HepG2 (cell line): ENCODE measurements at regions not wholly inside any gene's neighbourhood (a gene's known extent, or its start where the extent isn't known, plus 50 kb on each side); places are given as distances from the start of the nearest gene placed in this dataset.

Source experiments
- ATAC-seq: fragments of 200-7000 bp; cut with Tn5 transposase; 3 replicates; pipeline ENCODE4 v1.9.1; 2020; ENCODE audit warnings: mild to moderate bottlenecking, moderate library complexity
- BruUV-seq: library from RNA; stranded (reverse); fragments of 400-500 nt; replicated peaks from 2 replicates; lab custom pipeline; 2021; lab: Mats Ljungman, UMichigan
- CTCF ChIA-PET: fragments of 300-600 bp; formaldehyde crosslinking; extraction: SDS; loops from one replicate; lab custom pipeline; 2021; ENCODE audit warnings: low total read pairs, inconsistent platforms, low intra/inter-chr PET ratio; lab: Yijun Ruan, JAX
- POLR2A ChIA-PET: fragments of 350-600 bp; sonication (Branson Sonifier 250); formaldehyde crosslinking; loops from one replicate; lab custom pipeline; 2020; ENCODE audit warnings: antibody characterized with exemption, inconsistent platforms; lab: Yijun Ruan, JAX
- DNase-seq: peaks from one replicate; pipeline ENCODE4 v3.0.0-alpha.2; 2015; ENCODE audit warnings: low spot score
- FAIRE-seq: peaks from 3 replicates; lab custom pipeline; 2011; peaks lifted over from hg19 to GRCh38; lab: Jason Lieb, UNC
- H2AFZ ChIP-seq: one replicate; pipeline ENCODE4 v1.6.1; 2011; ENCODE audit warnings: low read length, inconsistent platforms
- H3K27ac ChIP-seq: fragments of 300-600 bp; 3 replicates; pipeline ENCODE4 v1.8.0; 2011; ENCODE audit warnings: mixed run types, mild to moderate bottlenecking, mixed read lengths, low read length, inconsistent platforms; ENCODE audit not compliant: insufficient read depth; ENCODE audit errors: extremely low read length
- H3K27me3 ChIP-seq, 2 experiments: fragments of 200-600 bp in 1 of 2; 2 replicates in 1 of 2; 3 replicates in 1 of 2; pipeline versions ENCODE4 v1.6.0 to v1.8.0; 2011; ENCODE audit warnings: low read length in 2 of 2, mild to moderate bottlenecking in 2 of 2, moderate library complexity in 2 of 2, inconsistent platforms in 1 of 2; ENCODE audit not compliant: insufficient read depth in 2 of 2, control insufficient read depth in 1 of 2
- H3K36me3 ChIP-seq, 2 experiments: fragments of 200-600 bp in 1 of 2; replicated peaks in 1 of 2; 2 replicates in 1 of 2; 3 replicates in 1 of 2; pipeline versions ENCODE4 v1.5.1 to v1.8.0; 2011; ENCODE audit warnings: low read length in 2 of 2, inconsistent platforms in 1 of 2; ENCODE audit not compliant: insufficient read depth in 2 of 2, control insufficient read depth in 1 of 2
- H3K4me1 ChIP-seq: 2 replicates; pipeline ENCODE4 v1.5.1; 2012; ENCODE audit warnings: low read length, inconsistent platforms; ENCODE audit not compliant: insufficient read depth
- H3K4me2 ChIP-seq: 2 replicates; pipeline ENCODE4 v1.6.0; 2011; ENCODE audit warnings: low read depth, low read length, inconsistent platforms
- H3K4me3 ChIP-seq, 3 experiments: fragments of 200-600 bp in 1 of 3; sonication (generic), shearing (Covaris generic) in 1 of 3; replicated peaks in 1 of 3; 2 replicates each; pipeline ENCODE4 v1.5.1; 2011 to 2016; ENCODE audit warnings: low read length in 3 of 3, inconsistent platforms in 2 of 3, low read depth in 2 of 3, mild to moderate bottlenecking in 2 of 3, control low read depth in 1 of 3, mixed read lengths in 1 of 3; ENCODE audit not compliant: insufficient read depth in 1 of 3
- H3K79me2 ChIP-seq: one replicate; pipeline ENCODE4 v1.6.1; 2011; ENCODE audit warnings: low read length, inconsistent platforms; ENCODE audit not compliant: insufficient read depth
- H3K9ac ChIP-seq: 2 replicates; pipeline ENCODE4 v1.6.0; 2011; ENCODE audit warnings: mild to moderate bottlenecking, low read depth, low read length, inconsistent platforms; ENCODE audit not compliant: insufficient read depth
- H3K9me3 ChIP-seq: 2 replicates; pipeline ENCODE4 v1.5.1; 2012; ENCODE audit warnings: mild to moderate bottlenecking, low read length
- H4K20me1 ChIP-seq: 2 replicates; pipeline ENCODE4 v1.6.0; 2011; ENCODE audit warnings: inconsistent platforms, mild to moderate bottlenecking, low read length, moderate library complexity; ENCODE audit not compliant: insufficient read depth
- ARID2 ChIP-seq: sonication (generic); formaldehyde crosslinking; IDR thresholded peaks from 2 replicates; pipeline ENCODE4 v1.8.1; 2022; ENCODE audit warnings: mild to moderate bottlenecking, missing genetic modification reagents, borderline replicate concordance
- BCL6 ChIP-seq: IDR thresholded peaks from 2 replicates; pipeline ENCODE4 v1.6.1; 2016; ENCODE audit warnings: missing genetic modification reagents, missing compliant biosample characterization
- HES4 ChIP-seq: sonication (generic); formaldehyde crosslinking; IDR thresholded peaks from 2 replicates; pipeline ENCODE4 v1.9.0; 2021; ENCODE audit warnings: mild to moderate bottlenecking, missing genetic modification reagents, borderline replicate concordance
- JARID2 ChIP-seq: sonication (generic); formaldehyde crosslinking; IDR thresholded peaks from 2 replicates; pipeline ENCODE4 v1.8.1; 2023; ENCODE audit warnings: missing genetic modification reagents, inconsistent platforms; ENCODE audit not compliant: insufficient replicate concordance
- KDM5A ChIP-seq: fragments of 200-600 bp; sonication (generic); IDR thresholded peaks from 2 replicates; pipeline ENCODE4 v1.7.0; 2018; ENCODE audit warnings: antibody characterized with exemption, mild to moderate bottlenecking, low read length, borderline replicate concordance
- PRDM10 ChIP-seq: sonication (generic); formaldehyde crosslinking; IDR thresholded peaks from 2 replicates; pipeline ENCODE4 v1.4.0; 2020; ENCODE audit warnings: low read depth, missing genetic modification reagents
- PRPF4 ChIP-seq: fragments of 200-400 bp; formaldehyde crosslinking; IDR thresholded peaks from 2 replicates; pipeline ENCODE4 v1.6.1; 2016; ENCODE audit warnings: low read length, low read depth; ENCODE audit not compliant: poor library complexity, severe bottlenecking
- TARDBP ChIP-seq: sonication (generic); formaldehyde crosslinking; IDR thresholded peaks from 2 replicates; pipeline ENCODE4 v1.8.0; 2022; ENCODE audit warnings: mild to moderate bottlenecking, missing genetic modification reagents
- WIZ ChIP-seq: sonication (generic); formaldehyde crosslinking; IDR thresholded peaks from 2 replicates; pipeline ENCODE4 v1.5.1; 2020; ENCODE audit warnings: mild to moderate bottlenecking, missing genetic modification reagents
- ZFP36L1 ChIP-seq: sonication (generic); formaldehyde crosslinking; IDR thresholded peaks from 2 replicates; pipeline ENCODE4 v1.8.0; 2022; ENCODE audit warnings: mild to moderate bottlenecking, missing genetic modification reagents, moderate library complexity
- ZNF280B ChIP-seq: sonication (generic); formaldehyde crosslinking; IDR thresholded peaks from 2 replicates; pipeline ENCODE4 v1.5.0; 2020; ENCODE audit warnings: missing genetic modification reagents, mild to moderate bottlenecking, borderline replicate concordance
- ZNF839 ChIP-seq: sonication (generic); formaldehyde crosslinking; IDR thresholded peaks from 2 replicates; pipeline ENCODE4 v1.4.0; 2020; ENCODE audit warnings: missing genetic modification reagents, mild to moderate bottlenecking, borderline replicate concordance
- ZNF891 ChIP-seq: sonication (generic); formaldehyde crosslinking; IDR thresholded peaks from 2 replicates; pipeline ENCODE4 v1.5.0; 2020; ENCODE audit warnings: mild to moderate bottlenecking, missing genetic modification reagents
- WGBS: methylation state at CpG from one replicate; pipeline ENCODE4 v1.1.6; 2017; ENCODE audit warnings: low lambda C conversion rate; 5-methylcytosine and 5-hydroxymethylcytosine counted together
- in situ Hi-C: cut with HindIII; loops from 2 replicates; pipeline ENCODE4 v1.10.0; 2017; ENCODE audit warnings: low pct_unique_long_range_greater_than_20kb; ENCODE audit not compliant: extremely low pct_ligation_motif_present
- intact Hi-C: fragments of 100-400 bp; cut with micrococcal nuclease; formaldehyde crosslinking; loops from one replicate; pipeline ENCODE4 v1.10.0; 2022; ENCODE audit not compliant: unreplicated experiment

GRCh38 chr3:104044002-104044401 is 1322.7 kb upstream of the ALCAM start:
- in situ Hi-C loops = no loop called here
- ATAC-seq = no peak
- Histone ChIP-seq H3K4me2 (no peak overlapping the region), H3K27ac (no peak overlapping the region), H3K9ac (no peak overlapping the region), H4K20me1 (no peaks in the 10 kb centered on the region)
- CTCF ChIA-PET = no interaction called here
- WGBS = 3% methylated on average over 1 of the region's 1 CpG
- DNase-seq = no peak
- TF ChIP-seq HES4 (CRISPR knock-in tag) (no peak), WIZ (CRISPR knock-in tag) (no peak), TARDBP (CRISPR knock-in tag) (no peak), PRPF4 (no peak), PRDM10 (no peak)
- TF ChIP-seq, all 625 proteins: peak for 0
- no TSS peak for BruUV-seq
- no peak for FAIRE-seq
- Histone ChIP-seq H2AFZ (no peak overlapping the region), H3K79me2 (no peaks in the 10 kb centered on the region), H3K27me3 (no peaks in the 10 kb centered on the region), H3K4me3 (no peak overlapping the region), H3K4me1 (no peaks in the 10 kb centered on the region), H3K9me3 (peaks cover 5% of the 10 kb centered on the region; the same call in 1 of the 2 replicates), H3K36me3 (no peaks in the 10 kb centered on the region)
- intact Hi-C loops = no loop called here
- POLR2A ChIA-PET = no interaction called here

DNA sequence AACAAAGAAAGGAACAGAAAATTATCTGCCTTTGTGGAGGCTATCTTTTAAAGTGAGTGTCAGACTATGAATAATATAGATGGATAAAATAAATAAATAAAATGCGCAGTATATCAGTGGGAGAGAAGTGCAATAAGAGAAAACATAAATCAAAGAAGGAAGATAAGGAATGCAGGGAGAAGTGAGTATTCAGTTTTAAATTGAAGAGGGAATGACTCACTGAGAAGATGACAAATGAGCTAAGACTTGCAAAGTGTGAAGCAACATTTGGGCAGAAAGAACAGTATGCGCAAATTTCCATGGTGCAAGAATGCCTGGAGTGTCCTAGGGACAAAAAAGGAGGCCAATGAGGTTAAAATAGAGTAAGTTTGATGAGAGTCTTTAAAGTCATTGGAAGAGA is 1300.1 kb upstream of the ALCAM start:
- no peak for FAIRE-seq
- BruUV-seq = no TSS peak
- no peaks in the 10 kb centered on the region for H3K36me3 ChIP-seq
- no peaks in the 10 kb centered on the region for H3K27me3 ChIP-seq
- no peaks in the 10 kb centered on the region for H3K4me1 ChIP-seq
- no peak overlapping the region for H3K4me2 ChIP-seq
- no peak for DNase-seq
- H3K9ac ChIP-seq = no peak overlapping the region
- intact Hi-C loops = no loop called here
- in situ Hi-C loops = no loop called here
- H2AFZ ChIP-seq = no peak overlapping the region
- H3K27ac ChIP-seq = no peak overlapping the region
- no peaks in the 10 kb centered on the region for H4K20me1 ChIP-seq
- ChIA-PET POLR2A (no interaction called here), CTCF (no interaction called here)
- WGBS = 27% methylated on average over 2 of the region's 2 CpGs
- H3K4me3 ChIP-seq = no peak overlapping the region
- H3K79me2 ChIP-seq = no peaks in the 10 kb centered on the region
- ATAC-seq = no peak
- H3K9me3 ChIP-seq = no peaks in the 10 kb centered on the region
- no peak for TF ChIP-seq KDM5A
- TF ChIP-seq ZNF280B = no peak
- no peak for TF ChIP-seq BCL6
- TF ChIP-seq ZNF839 (CRISPR knock-in tag) = no peak
- no peak for TF ChIP-seq ZFP36L1 (CRISPR knock-in tag)
- TF ChIP-seq ARID2 (CRISPR knock-in tag) = no peak
- no peak for TF ChIP-seq JARID2 (CRISPR knock-in tag)
- TF ChIP-seq ZNF891 = no peak
